Right lobe of liver (tissue), 4 donors: ENCODE measurements at regions not wholly inside any gene's neighbourhood (a gene's known extent, or its start where the extent isn't known, plus 50 kb on each side); places are given as distances from the start of the nearest gene placed in this dataset.

Experiments
- CTCF ChIP-seq, 4 donors: fragments of 200-600 bp in 3 of 4; fragments of 450-650 bp in 1 of 4; IDR thresholded peaks; one replicate each; pipeline versions ENCODE4 v1.5.1 to v1.8.0; 2016 to 2022; ENCODE audit warnings: antibody characterized with exemption in 4 of 4, mild to moderate bottlenecking in 2 of 4
- POLR2A ChIP-seq: fragments of 450-650 bp; IDR thresholded peaks from one replicate; pipeline ENCODE4 v1.6.1; 2017; ENCODE audit warnings: antibody characterized with exemption, mild to moderate bottlenecking
- donor health status: DM: no; HTN: no; CAD: no.
- donor health status: DM: no; HTN: no; CAD: no.
- donor health status: DM: no; HTN: yes; CAD: no.

- TF ChIP-seq POLR2A (no peak), CTCF (IDR thresholded peaks at IDR 0.05) (no peak)
These were observed 196.4 kb upstream of the IRX3 start for GRCh38 chr16:54482892-54483574.
